OCI-LY1 (cell line): ENCODE measurements at regions not wholly inside any gene's neighbourhood (a gene's known extent, or its start where the extent isn't known, plus 50 kb on each side); places are given as distances from the start of the nearest gene placed in this dataset.

Experiments
- H2AFZ ChIP-seq: fragments of 200-600 bp; sonication (generic), shearing (Covaris generic); 2 replicates; pipeline ENCODE4 v1.6.0; 2014; ENCODE audit warnings: antibody characterized with exemption, mild to moderate bottlenecking, low read length
- H3F3A ChIP-seq: fragments of 200-600 bp; sonication (generic), shearing (Covaris generic); 2 replicates; pipeline ENCODE4 v1.6.0; 2014; ENCODE audit warnings: mild to moderate bottlenecking, antibody characterized with exemption, low read length, moderate library complexity; ENCODE audit not compliant: insufficient read depth
- H3K27ac ChIP-seq: fragments of 200-600 bp; sonication (generic); 2 replicates; pipeline ENCODE4 v1.5.1; 2014; ENCODE audit warnings: low read length, mixed run types, mild to moderate bottlenecking, low read depth; ENCODE audit not compliant: poor library complexity, severe bottlenecking
- H3K27me3 ChIP-seq: fragments of 200-600 bp; sonication (generic); 2 replicates; pipeline ENCODE4 v1.6.0; 2014; ENCODE audit warnings: antibody characterized with exemption, mild to moderate bottlenecking, low read length, moderate library complexity; ENCODE audit not compliant: insufficient read depth
- H3K36me3 ChIP-seq: fragments of 200-600 bp; sonication (generic); 2 replicates; pipeline ENCODE4 v1.6.1; 2014; ENCODE audit warnings: mild to moderate bottlenecking, antibody characterized with exemption, low read length, moderate library complexity, mixed read lengths; ENCODE audit not compliant: insufficient read depth
- H3K4me1 ChIP-seq: fragments of 200-600 bp; sonication (generic); 2 replicates; pipeline ENCODE4 v1.5.1; 2014; ENCODE audit warnings: mild to moderate bottlenecking, low read length, moderate library complexity; ENCODE audit not compliant: insufficient read depth, severe bottlenecking
- H3K4me2 ChIP-seq: fragments of 200-600 bp; sonication (generic), shearing (Covaris generic); 2 replicates; pipeline ENCODE4 v1.6.1; 2014; ENCODE audit warnings: low read length
- H3K4me3 ChIP-seq: fragments of 200-600 bp; sonication (generic); 2 replicates; pipeline ENCODE4 v1.5.1; 2014; ENCODE audit warnings: low read length, low read depth, mild to moderate bottlenecking, mixed read lengths; ENCODE audit not compliant: poor library complexity, severe bottlenecking
- H3K79me2 ChIP-seq: fragments of 200-600 bp; shearing (Covaris generic); 2 replicates; pipeline ENCODE4 v1.6.1; 2016; ENCODE audit warnings: mixed run types, low read length, mixed read lengths; ENCODE audit not compliant: insufficient read depth
- H3K9ac ChIP-seq: fragments of 200-600 bp; sonication (generic), shearing (Covaris generic); 2 replicates; pipeline ENCODE4 v1.6.1; 2014; ENCODE audit warnings: mild to moderate bottlenecking, low read length, mixed read lengths
- H3K9me2 ChIP-seq: fragments of 200-600 bp; sonication (generic), shearing (Covaris generic); 2 replicates; pipeline ENCODE4 v1.6.1; 2014; ENCODE audit warnings: low read depth, mild to moderate bottlenecking, low read length, mixed read lengths
- H3K9me3 ChIP-seq: fragments of 200-600 bp; shearing (Covaris generic); 2 replicates; pipeline ENCODE4 v1.6.1; 2014; ENCODE audit warnings: low read length, mixed read lengths
- H4K20me1 ChIP-seq: fragments of 200-600 bp; sonication (generic), shearing (Covaris generic); 2 replicates; pipeline ENCODE4 v1.6.0; 2016; ENCODE audit warnings: mild to moderate bottlenecking, low read length; ENCODE audit not compliant: insufficient read depth
- CTCF ChIP-seq: fragments of 200-600 bp; sonication (generic), shearing (Covaris generic); IDR thresholded peaks from 2 replicates; pipeline ENCODE4 v1.5.1; 2017; ENCODE audit warnings: mild to moderate bottlenecking, antibody characterized with exemption, low read length, moderate library complexity, mixed read lengths
- EZH2 ChIP-seq: fragments of 200-600 bp; sonication (generic), shearing (Covaris generic); IDR thresholded peaks from 2 replicates; pipeline ENCODE4 v1.8.0; 2017; ENCODE audit warnings: borderline replicate concordance, mixed run types, mild to moderate bottlenecking, antibody characterized with exemption, low read length, moderate library complexity, mixed read lengths

- H3K27me3 ChIP-seq, result no peaks in the 10 kb centered on the region
- no peaks in the 10 kb centered on the region for H3K9me2 ChIP-seq
- H3K4me3 ChIP-seq, result no peak overlapping the region
- H3K36me3 ChIP-seq, result no peaks in the 10 kb centered on the region
- no peak overlapping the region for H3K9ac ChIP-seq
- H3K9me3 ChIP-seq, result no peaks in the 10 kb centered on the region
- H3F3A ChIP-seq, result no peaks in the 10 kb centered on the region
- no peaks in the 10 kb centered on the region for H4K20me1 ChIP-seq
- H2AFZ ChIP-seq, result no peak overlapping the region
- H3K27ac ChIP-seq, result no peak overlapping the region
- H3K4me2 ChIP-seq, result no peak overlapping the region
- H3K4me1 ChIP-seq, result peaks cover 20% of the 10 kb centered on the region
- no peaks in the 10 kb centered on the region for H3K79me2 ChIP-seq
- TF ChIP-seq CTCF (no peak), EZH2 (no peak)
Measured at GRCh38 chr5:18749763-18750162, 1115.5 kb downstream of the TAF11L14 start.

- H2AFZ ChIP-seq, result no peak overlapping the region
- H3K9me3 ChIP-seq, result no peaks in the 10 kb centered on the region
- no peak overlapping the region for H3K9ac ChIP-seq
- no peak for TF ChIP-seq EZH2
- TF ChIP-seq CTCF, result no peak
- H3K79me2 ChIP-seq, result no peaks in the 10 kb centered on the region
- no peaks in the 10 kb centered on the region for H3K36me3 ChIP-seq
- H3K4me3 ChIP-seq, result no peak overlapping the region
- no peak overlapping the region for H3K4me2 ChIP-seq
- H3K4me1 ChIP-seq, result no peaks in the 10 kb centered on the region
- H3K27ac ChIP-seq, result no peak overlapping the region
- H3K9me2 ChIP-seq, result no peaks in the 10 kb centered on the region
- H4K20me1 ChIP-seq, result no peaks in the 10 kb centered on the region
- no peaks in the 10 kb centered on the region for H3F3A ChIP-seq
- no peaks in the 10 kb centered on the region for H3K27me3 ChIP-seq
Measured at GRCh38 chr5:18752317-18752716, 1118.1 kb downstream of the TAF11L14 start.

- H3K4me3 ChIP-seq, result no peak overlapping the region
- H3K79me2 ChIP-seq, result no peaks in the 10 kb centered on the region
- no peak overlapping the region for H3K27ac ChIP-seq
- no peaks in the 10 kb centered on the region for H3K36me3 ChIP-seq
- no peak overlapping the region for H2AFZ ChIP-seq
- H4K20me1 ChIP-seq, result no peaks in the 10 kb centered on the region
- no peaks in the 10 kb centered on the region for H3F3A ChIP-seq
- H3K9me2 ChIP-seq, result no peaks in the 10 kb centered on the region
- H3K9me3 ChIP-seq, result no peaks in the 10 kb centered on the region
- H3K27me3 ChIP-seq, result no peaks in the 10 kb centered on the region
- no peaks in the 10 kb centered on the region for H3K4me1 ChIP-seq
- TF ChIP-seq EZH2 (no peak), CTCF (no peak)
- no peak overlapping the region for H3K9ac ChIP-seq
- no peak overlapping the region for H3K4me2 ChIP-seq
Measured at GRCh38 chr5:18754201-18754600, 1119.9 kb downstream of the TAF11L14 start.
